ENCODE measurements at regions not wholly inside any gene's neighbourhood (a gene's known extent, or its start where the extent isn't known, plus 50 kb on each side); places are given as distances from the start of the nearest gene placed in this dataset.
"Not testable (repeated sequence)": the region's sequence is repeated elsewhere in the genome, so short reads cannot be mapped to it uniquely, and the experiment has no call there.

DNA sequence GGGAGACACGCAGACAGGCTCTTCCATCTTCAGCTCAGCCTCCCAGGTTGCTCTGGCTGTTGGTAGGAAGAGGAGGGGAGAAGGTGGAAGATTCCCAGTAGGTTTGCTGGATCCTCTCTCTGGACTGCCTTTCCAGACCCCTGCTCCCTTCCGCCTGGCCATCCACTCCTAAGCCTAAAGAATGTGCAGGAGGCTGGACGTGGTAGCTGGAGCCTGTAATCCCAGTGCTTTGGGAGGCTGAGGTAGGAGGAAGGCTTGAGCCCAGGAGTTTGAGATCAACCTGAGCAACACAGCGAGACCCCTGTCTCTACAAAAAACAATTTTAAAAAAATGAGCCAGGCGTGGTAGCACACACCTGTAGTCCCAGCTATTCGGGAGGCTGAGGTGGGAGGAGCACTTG lies 2895.6 kb downstream of the RPIA start:
- H3K27me3 ChIP-seq, H3K4me1 ChIP-seq, H3K4me3 ChIP-seq, H3K9me3 ChIP-seq, H3K27ac ChIP-seq, H3K36me3 ChIP-seq, DNase-seq: not testable (repeated sequence)

DNA sequence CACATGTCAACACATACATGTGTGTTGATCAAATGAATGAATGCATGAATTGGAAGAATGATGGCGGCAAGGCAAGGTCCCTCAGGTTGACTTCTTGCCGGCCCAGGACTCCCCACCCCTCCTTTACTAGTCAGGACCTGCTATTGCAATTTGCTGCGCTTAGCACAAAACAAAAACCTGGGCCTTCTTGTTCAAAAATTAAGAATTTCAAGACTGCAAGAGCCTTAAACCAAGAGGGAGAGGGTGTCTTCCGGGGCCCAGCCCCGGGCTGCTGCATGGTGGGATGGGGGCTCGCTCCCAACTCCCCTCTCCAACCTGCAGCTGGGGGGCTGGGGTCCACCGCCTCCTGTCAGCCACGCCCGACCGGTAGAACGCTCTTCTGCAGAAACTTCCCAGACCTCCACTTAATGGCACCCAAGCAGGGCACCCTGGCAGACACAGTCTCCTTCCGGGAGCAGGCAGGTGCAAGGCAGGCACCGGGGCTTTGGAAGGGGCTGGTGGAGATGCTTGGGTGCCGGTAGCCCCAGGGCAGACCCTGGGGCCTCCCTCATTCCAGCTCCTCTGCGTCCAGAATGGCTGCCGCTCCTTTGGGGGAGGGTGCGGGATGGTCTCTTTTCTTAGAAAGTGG lies 2896.5 kb downstream of the RPIA start:
- not testable (repeated sequence) for H3K4me1 ChIP-seq, H3K27me3 ChIP-seq, H3K27ac ChIP-seq, H3K4me3 ChIP-seq, H3K9me3 ChIP-seq, H3K36me3 ChIP-seq
- DNase-seq, result peak in 2 of 3 donors; percentile 28 to 42

DNA sequence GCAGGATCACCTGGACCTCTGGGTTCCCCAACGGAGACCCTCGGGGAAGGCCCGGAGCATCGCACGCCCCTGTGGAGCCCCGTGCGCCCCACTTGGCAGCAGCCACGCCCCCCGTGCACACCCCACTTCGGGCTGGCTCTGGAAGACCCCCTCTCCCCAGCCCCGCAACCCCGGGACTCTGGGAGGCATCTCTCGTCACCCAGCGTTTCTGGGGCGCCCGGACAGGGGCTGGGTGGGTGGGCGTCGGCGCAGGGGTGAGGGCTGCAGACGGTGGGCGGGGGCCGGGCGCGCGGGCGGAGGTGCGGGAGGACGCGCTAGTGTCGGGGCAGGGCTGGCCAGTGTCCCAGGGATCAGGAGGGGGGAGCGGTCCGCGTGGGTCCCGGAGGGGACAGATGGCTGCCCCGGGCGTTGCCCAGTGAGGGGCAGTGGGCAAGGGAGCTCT lies 2897.3 kb downstream of the RPIA start:
- H3K27me3 ChIP-seq, H3K27ac ChIP-seq, H3K4me3 ChIP-seq, H3K4me1 ChIP-seq, H3K9me3 ChIP-seq, H3K36me3 ChIP-seq: not testable (repeated sequence)
- DNase-seq, result peak in 2 of 3 donors; percentile 31 to 45

DNA sequence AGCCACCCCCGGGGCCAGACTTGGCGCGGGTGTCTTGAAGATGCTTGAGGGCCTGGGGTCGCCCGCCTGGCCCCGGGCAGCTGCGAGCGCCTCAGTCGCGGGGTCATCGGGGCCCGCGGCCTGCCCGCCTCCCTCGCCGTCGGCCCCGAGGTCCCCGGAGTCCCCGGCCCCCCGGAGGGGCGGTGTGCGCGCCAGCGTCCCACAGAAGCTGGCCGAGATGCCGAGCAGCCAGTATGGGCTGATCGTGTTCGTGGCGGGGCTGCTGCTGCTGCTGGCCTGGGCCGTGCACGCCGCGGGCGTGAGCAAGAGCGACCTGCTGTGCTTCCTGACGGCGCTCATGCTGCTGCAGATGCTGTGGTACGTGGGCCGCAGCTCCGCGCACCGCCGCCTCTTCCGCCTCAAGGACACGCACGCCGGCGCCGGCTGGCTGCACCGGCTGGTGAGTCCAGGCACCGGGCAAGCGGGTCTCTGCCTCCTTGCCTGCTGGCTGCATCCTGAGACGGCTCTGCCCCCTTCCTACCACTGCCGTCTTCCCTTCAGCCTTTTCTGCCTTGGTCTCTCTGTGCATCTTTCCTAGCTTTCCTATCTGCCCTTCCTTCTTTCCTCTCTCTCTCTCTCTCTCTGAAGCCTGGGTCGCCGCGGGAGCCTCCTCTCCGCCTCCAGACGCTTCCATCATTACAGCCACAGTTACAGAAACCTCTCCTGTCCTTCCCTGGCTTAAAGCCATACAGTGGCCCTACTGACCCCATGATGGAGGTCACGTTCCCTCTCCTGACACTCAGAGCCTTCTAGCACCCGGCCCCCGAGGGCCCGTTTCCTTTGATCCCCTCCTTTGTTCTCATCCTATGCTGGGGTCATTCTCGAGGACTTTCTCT lies 2898.2 kb downstream of the RPIA start:
- DNase-seq, result peak in 2 of 3 donors; percentile 30 to 40
- not testable (repeated sequence) for H3K4me1 ChIP-seq, H3K4me3 ChIP-seq, H3K9me3 ChIP-seq, H3K27me3 ChIP-seq, H3K36me3 ChIP-seq, H3K27ac ChIP-seq

DNA sequence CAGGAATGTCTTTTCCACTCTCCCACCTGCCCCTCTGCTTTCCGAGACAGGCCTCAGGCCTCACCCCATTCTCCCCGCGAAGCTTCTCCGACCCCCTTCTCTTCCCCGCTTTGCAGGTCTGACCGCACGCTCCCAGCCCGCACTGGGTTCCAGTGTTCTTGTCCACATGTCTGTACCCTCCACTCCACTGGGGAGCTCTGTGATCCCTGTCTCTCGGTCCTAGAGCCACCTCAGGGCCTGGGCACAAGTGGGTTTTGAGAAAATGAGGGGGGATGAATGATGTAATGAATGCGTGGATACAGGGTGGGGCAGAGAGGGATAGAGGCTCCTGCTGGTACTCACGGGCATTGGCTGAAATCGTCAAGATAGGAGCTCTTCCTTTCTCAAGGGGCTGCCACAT lies 2898.9 kb downstream of the RPIA start:
- H3K27ac ChIP-seq, H3K4me3 ChIP-seq, H3K4me1 ChIP-seq, H3K9me3 ChIP-seq, H3K36me3 ChIP-seq, H3K27me3 ChIP-seq: not testable (repeated sequence)
- peak in 1 of 3 donors; percentile 42 for DNase-seq

DNA sequence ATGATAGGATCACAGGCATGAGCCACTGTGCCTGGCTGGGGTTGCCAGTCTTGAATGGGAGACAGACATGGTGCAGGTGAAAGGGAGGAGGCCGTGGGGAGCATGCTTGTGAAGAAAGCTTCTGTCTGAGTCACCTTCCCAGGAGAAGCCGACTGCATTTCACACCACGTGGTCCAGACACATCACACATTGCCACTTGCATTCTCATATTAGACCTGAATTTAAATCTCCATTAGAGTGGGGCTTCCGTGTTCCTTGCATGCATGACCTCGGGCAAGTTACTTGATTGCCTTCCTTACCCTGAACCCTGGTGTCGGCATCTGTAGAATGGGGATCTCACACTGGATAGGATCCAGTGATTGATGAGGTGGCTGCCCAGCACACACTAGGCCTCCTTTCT lies 2899.6 kb downstream of the RPIA start:
- H3K4me1 ChIP-seq, DNase-seq, H3K4me3 ChIP-seq, H3K36me3 ChIP-seq, H3K27me3 ChIP-seq, H3K9me3 ChIP-seq, H3K27ac ChIP-seq: not testable (repeated sequence)

DNA sequence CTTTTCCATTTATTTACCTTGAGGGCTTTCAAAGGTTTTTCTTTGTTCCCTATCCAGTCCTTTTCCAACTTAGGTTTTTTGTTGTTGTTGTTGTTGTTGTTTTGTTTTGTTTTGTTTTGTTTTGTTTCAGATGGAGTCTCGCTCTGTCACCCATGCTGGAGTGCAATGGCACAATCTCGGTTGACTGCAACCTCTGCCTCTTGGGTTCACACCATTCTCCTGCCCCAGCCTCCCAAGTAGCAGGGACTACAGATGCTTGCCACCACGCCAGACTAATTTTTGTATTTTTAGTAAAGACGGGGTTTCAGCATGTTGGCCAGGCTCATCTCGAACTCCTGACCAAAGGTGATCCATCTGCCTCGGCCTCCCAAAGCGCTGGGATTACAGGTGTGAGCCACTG lies 2906.0 kb downstream of the RPIA start:
- H3K36me3 ChIP-seq, H3K27ac ChIP-seq, H3K9me3 ChIP-seq, DNase-seq, H3K4me1 ChIP-seq, H3K27me3 ChIP-seq, H3K4me3 ChIP-seq: not testable (repeated sequence)

DNA sequence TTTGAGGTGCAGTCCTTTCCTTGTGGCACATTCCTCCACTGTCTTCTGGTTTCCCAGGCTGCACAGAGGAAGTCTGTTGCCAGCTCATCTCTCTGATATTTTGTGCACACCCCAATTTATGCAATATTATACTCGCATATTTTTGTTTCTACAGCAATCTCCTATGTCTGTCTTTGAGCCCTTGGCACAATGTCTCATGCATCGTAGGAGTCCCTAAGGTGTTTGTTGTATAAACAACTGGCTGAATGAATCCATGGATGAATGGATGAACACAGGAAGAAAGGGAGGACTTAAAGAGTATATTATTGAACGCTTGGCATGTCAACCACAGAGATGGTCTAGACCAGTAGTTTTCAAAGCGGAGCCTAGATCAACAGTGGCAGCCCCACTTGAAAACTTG lies 2907.0 kb downstream of the RPIA start:
- not testable (repeated sequence) for DNase-seq, H3K4me3 ChIP-seq, H3K27me3 ChIP-seq, H3K9me3 ChIP-seq, H3K27ac ChIP-seq, H3K4me1 ChIP-seq, H3K36me3 ChIP-seq

DNA sequence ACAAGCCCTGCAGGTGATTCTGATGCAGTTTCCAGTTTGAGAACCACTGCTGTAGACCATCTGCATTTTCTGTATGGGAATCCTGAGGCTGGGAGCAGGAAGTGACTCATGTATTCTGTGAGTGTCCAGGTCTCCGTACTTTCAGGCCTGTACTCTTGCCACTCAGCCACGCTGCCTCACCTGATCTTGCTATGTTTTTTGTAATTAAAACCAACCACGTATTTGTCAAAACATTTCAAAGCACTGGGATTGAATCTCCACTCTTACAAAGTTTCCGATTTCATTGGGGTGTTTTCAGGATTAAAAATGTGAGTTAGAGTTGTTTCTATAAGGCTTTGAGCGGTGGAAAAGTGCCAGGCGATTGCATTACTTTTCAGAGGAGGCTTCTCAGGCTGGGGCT lies 2907.5 kb downstream of the RPIA start:
- H3K27ac ChIP-seq, H3K36me3 ChIP-seq, H3K4me3 ChIP-seq, DNase-seq, H3K4me1 ChIP-seq, H3K27me3 ChIP-seq, H3K9me3 ChIP-seq: not testable (repeated sequence)

DNA sequence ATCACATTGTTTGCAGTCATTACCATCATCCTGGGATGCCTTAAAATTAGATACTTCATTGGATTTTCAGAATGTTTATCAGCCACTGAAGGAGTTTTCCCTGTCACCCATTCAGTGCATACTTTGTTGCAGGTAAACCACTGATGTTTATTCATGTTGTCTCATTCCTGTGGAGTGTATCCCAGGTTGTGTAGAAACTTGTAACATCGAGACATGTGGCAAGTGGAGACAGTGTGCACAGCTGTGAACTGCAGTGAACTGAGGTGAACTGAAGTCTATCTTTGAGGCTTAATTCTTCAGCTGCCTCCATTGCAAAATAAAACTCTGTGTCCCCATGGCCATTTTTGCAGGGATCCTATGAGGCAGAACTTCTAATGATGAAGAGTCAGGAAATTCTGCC lies 2911.4 kb downstream of the RPIA start:
- not testable (repeated sequence) for H3K4me3 ChIP-seq, H3K36me3 ChIP-seq, H3K27ac ChIP-seq, H3K4me1 ChIP-seq, DNase-seq, H3K9me3 ChIP-seq, H3K27me3 ChIP-seq

DNA sequence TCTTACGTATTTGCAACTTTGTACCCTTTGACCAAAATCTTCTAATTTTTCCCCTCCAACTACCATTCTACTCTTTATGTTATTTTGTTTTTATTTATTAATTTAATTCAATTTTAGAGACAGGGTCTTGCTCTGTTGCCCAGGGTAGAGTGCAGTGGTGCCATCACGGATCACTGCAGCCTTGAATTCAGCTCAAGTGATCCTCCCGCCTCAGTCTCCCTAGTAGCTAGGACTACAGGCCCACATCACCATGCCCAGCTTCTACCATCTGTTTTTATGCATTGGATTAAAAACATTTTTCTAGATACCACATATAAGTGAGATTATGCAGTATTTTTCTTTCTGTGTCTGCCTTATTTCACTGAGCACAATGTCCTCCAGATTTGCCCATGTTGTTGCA lies 2912.5 kb downstream of the RPIA start:
- not testable (repeated sequence) for H3K9me3 ChIP-seq, H3K27me3 ChIP-seq, H3K4me3 ChIP-seq, DNase-seq, H3K4me1 ChIP-seq, H3K27ac ChIP-seq, H3K36me3 ChIP-seq

DNA sequence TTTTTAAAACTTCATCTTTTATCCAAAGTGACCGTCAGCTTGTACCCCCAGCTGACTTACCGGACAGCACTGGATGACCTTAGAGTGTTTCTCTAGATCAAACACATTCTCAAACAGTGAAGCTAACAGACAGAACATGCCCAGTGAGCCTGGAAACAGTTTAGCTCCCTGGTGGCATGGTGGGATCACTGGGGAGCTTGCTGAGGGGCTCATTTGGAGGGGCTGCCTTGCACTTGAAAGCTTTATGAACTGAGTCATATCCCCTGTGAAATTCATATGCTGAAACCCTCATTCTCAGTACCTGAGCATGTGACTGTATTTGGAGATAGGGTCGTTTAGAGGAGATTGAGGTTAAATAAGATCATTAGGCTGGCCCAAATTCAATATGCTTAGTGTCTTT lies 2913.2 kb downstream of the RPIA start:
- H3K27ac ChIP-seq, DNase-seq, H3K9me3 ChIP-seq, H3K4me1 ChIP-seq, H3K4me3 ChIP-seq, H3K27me3 ChIP-seq, H3K36me3 ChIP-seq: not testable (repeated sequence)

DNA sequence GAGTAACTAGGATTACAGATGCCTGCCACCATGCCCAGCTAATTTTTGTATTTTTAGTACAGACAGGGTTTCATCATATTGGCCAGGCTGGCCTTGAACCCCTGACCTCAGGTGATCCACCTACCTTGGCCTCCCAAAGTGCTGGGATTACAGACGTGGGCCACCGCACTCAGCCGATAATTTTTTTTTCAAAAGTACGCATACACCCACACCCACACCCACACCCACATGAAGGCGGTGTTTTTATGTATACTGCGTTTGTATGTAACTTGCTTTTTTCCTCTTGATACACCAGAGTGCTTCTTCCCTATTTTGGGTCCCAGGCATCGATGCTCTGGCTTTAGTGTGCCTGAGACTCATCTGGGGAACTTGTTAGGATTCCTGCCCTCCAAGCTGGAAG lies 2932.3 kb downstream of the RPIA start:
- H3K4me1 ChIP-seq, H3K4me3 ChIP-seq, H3K27ac ChIP-seq, DNase-seq, H3K9me3 ChIP-seq, H3K27me3 ChIP-seq, H3K36me3 ChIP-seq: not testable (repeated sequence)

DNA sequence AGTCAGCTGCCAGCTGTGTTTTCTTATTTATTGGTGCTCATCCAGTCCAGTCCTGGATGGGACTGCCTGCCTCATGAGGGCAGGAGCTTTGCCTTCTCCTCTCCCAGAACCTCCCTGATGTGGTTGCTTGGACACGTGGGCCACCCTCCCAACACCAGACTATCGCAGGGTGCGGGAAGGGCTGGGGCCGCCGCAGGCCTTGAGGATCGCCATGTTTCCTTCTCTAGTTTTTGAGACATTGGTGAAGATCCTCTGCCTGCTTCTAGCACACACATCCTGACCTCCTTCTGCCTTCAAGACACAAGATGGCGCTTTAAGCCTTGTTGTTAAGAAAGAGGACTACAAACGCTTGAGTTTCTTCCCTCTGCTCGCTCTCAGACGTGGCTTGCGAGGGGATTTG lies 2937.0 kb downstream of the RPIA start:
- H3K9me3 ChIP-seq, H3K27me3 ChIP-seq, H3K4me1 ChIP-seq, H3K27ac ChIP-seq, H3K4me3 ChIP-seq, H3K36me3 ChIP-seq, DNase-seq: not testable (repeated sequence)

DNA sequence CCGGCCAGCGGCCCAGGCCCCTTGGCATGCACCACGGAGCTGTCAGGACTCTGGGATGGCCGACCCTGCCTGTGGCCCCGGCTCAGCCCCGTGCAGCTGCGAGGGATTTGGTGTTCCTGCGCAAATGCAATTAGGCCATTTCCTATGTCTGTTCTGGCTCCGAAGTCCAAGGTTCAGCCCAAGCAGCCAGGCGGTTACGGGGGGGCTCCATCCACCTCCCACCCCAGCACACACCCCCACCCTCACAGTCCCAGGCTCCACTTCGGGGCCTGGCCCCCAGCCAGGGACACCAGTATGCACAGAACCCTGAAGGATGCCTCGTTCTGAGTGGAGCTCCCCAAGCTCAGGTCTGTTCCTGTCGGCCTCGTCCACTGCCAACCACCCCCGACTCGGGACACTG lies 2965.7 kb downstream of the RPIA start:
- not testable (repeated sequence) for H3K36me3 ChIP-seq, H3K4me1 ChIP-seq, H3K27me3 ChIP-seq, H3K9me3 ChIP-seq, H3K4me3 ChIP-seq, H3K27ac ChIP-seq
- peak in 2 of 3 donors; percentile 51 to 80 for DNase-seq

DNA sequence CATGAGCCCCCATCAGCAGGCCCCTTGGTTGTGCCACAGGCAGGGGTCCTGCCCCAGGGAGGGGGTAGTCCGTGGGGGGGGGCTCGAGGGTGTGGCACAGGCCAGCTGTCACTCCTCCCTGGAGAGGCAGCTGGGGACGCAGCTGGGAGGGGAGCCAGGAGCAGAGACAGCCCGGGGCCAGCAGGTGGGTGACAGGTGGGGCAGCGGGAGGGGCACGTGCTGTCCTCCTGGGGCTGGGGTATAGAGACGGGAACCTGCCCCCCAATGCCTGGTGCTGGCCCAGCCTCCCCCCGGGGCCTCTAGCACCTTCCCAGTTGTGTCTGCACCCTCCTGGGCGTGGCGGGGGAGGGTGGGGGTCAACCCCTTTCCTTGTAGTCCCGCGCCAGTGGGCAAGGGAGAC lies 2966.9 kb downstream of the RPIA start:
- peak in 2 of 3 donors; percentile 31 to 34 for DNase-seq
- H3K27ac ChIP-seq, result peak overlapping the region in 2 of 4 donors; percentile 35 to 58
- peak overlapping the region in 1 of 4 donors; percentile 36 for H3K4me3 ChIP-seq
- not testable (repeated sequence) for H3K9me3 ChIP-seq, H3K36me3 ChIP-seq, H3K4me1 ChIP-seq, H3K27me3 ChIP-seq

All from Peyer's patch (tissue), 4 donors.